Hematopoietic multipotent progenitor cell treated with erythropoietin and hydrocortisone succinate and interleukin-3 and kit ligand, for 8 days (in vitro differentiated cells): ENCODE measurements at regions not wholly inside any gene's neighbourhood (a gene's known extent, or its start where the extent isn't known, plus 50 kb on each side); places are given as distances from the start of the nearest gene placed in this dataset.

Experiments
- DNase-seq: peaks from one replicate; pipeline ENCODE4 v3.0.0-alpha.2; 2015

DNA sequence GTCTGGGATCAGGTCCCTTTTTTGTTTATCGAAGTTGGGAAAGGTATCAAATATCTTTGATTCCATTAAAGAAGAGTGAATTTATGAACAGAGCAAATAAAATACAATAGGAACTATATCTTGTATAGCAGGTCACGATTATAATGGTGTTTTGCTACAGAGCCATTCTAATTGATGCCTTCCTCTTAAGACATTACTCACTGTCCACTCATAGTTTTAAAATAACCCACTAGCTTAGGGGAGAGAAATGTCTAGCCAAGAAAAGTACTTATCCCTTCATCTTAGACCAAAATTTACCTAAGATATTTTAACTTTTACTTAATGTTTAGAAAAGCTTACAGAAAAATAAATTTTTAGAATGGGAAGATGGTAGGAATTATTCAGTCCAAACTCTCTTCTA is 112.0 kb upstream of the PABPC4L start:
- DNase-seq, result no peak

DNA sequence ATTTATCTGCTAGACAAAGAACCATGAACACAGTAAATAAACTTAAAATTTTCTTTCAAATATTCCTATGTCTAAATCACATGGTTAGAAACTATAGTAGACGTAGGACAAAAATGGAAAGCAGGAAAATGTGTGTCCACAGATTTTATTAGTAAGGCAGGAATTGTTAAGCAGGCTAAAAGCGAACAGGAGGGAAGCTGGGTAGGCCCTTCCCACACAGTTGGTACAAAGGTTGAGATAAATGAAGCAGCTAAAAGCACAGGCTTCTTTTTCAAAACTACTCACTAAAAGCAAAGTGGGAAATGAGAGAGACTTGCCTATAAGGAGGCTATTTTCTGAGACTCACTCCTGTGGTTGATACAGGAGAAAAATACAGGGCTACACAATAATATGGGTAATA is 108.1 kb upstream of the PABPC4L start:
- DNase-seq, result no peak

DNA sequence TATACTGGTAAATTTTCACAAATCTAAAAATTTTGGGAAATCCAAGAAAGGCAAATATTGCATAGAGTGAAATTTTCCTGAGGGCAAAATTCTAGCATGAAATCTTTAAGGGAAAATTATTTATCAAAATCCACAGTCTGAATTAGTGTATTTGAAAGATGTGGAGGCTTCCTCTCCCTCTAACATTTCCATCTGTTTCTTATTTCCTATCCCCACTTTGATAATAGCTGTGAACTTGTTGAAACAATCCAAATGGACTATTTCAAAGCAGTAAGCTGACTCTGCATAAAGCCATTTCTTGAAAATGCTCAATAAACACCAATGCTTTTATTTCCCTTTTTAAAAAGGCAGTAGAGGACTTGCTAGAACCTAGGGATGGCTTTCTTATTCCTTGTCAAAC is 107.3 kb upstream of the PABPC4L start:
- DNase-seq, result no peak

DNA sequence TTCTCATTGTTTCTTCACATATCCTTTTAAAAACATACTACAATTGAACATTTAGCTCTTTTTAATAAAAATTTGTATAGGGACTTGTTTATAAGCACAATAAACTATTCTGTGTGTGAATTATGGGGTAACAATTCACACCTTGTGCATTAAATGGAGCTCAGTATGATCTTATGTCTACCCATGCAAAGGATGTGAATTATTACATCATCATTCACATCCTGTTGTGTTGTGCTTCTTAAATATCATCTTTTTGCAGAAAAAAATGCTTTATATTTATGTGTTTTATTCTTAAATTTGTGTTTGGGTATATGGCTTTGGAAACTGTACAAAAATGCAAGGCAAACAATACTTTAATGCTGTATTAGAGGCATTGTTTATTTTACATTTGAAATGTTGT is 96.7 kb upstream of the PABPC4L start:
- no peak for DNase-seq

DNA sequence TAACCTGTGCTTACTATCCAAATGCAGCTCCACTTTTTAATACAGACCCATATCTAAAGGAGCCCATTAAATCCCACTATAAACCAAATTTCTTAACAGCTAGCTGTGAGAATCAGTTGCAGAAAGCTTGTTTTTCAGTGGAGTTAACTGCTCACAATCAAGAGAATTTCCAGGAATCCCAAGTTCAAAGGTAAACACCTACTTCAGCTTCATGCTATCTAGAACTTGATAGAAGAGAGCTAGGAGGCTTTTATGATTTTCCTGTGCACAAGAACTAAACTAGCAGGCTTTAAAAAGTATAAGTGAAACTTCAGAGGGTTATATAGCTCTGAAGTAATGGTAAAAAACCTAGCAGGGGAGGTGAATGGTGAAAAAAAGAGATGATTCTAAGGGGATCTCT is 96.2 kb upstream of the PABPC4L start:
- DNase-seq, result no peak

DNA sequence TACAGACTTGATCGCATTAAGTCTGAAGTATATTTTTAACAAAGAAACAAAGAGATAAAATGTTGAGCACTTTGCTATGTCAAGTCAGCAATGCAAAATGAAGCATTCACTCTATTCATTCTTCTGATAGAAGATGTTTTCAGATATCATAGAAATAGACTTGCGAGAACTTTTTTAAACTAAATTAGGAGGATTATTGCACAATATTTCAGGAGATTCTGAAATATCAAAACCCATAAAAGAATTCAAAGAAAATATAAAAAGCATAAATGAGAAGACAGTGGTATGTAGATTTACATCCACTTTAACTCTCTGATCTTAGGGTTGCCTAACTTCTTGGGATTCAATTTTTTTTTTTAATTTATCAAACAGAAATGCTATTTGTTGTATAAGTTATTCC is 81.1 kb upstream of the PABPC4L start:
- DNase-seq, result no peak

DNA sequence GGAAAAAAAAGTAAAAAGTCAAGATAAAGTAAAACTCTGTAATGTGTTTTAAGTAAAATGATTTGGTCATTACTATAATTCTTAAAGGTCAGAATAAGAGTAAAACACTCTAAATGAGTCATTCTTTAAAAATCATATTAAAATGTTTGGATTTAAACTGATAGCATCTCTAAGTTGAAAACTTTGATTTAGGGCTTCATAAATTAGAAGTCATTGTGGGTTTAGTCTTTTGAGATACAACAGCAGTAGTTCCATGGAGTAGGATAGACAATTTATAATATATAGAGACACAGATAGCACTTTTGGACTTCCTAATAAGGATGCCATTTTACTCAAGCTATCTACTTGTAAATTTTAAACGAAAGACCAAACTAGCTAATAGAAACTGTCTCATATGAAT is 77.1 kb upstream of the PABPC4L start:
- no peak for DNase-seq

DNA sequence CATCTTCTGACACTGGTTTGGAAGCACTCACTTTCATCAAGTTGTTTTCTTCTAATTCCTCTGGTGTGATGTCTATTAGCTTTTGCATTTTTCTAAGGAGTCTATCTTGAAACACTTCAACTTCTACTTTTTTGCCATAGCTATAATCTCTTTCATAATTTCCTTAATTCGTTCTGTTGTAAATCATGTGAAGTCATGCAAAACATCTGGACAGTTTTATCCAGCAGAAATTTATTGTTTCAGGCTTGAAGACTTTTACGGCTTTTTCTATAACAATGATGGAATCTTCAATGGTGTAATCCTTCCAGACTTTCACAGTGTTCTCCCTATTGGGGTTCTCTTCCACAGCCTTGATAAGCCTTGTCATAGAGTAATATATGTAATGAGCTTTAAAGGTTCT is 74.9 kb upstream of the PABPC4L start:
- DNase-seq, result no peak

DNA sequence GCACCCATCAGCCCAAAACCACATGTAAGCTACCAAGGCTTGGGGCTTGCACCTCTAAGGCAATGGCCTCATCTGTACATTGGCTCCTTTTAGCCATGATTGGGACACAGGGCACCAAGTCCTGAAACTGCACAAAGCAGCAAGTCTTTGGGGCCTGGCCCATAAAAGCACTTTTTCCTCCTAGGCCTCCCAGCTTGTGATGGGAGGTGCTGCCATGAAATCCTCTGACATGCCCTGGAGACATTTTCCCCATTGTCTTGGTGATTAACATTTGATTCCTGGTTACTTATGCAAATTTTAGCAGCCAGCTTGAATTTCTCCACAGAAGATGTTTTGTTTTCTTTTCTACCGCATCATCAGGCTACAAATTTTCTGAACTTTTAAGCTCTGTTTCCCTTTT is 58.5 kb upstream of the PABPC4L start:
- no peak for DNase-seq
